Breast epithelium (tissue), 3 donors: ENCODE measurements at regions not wholly inside any gene's neighbourhood (a gene's known extent, or its start where the extent isn't known, plus 50 kb on each side); places are given as distances from the start of the nearest gene placed in this dataset.

Experiments
- CTCF ChIP-seq, 3 donors: fragments of 450-650 bp; IDR thresholded peaks; one replicate each; pipeline ENCODE4 v1.5.1; 2016 to 2017; ENCODE audit warnings: antibody characterized with exemption in 3 of 3, mild to moderate bottlenecking in 3 of 3, moderate library complexity in 3 of 3
- POLR2A ChIP-seq: fragments of 450-650 bp; IDR thresholded peaks from one replicate; pipeline ENCODE4 v1.6.1; 2016; ENCODE audit warnings: antibody characterized with exemption, mild to moderate bottlenecking, moderate library complexity
- POLR2AphosphoS5 ChIP-seq, 3 donors: sonication (generic); formaldehyde crosslinking; IDR thresholded peaks; one replicate each; pipeline ENCODE4 v1.6.1; 2017; ENCODE audit warnings: antibody characterized with exemption in 3 of 3

- TF ChIP-seq POLR2A (no peak), CTCF (IDR thresholded peaks at IDR 0.05) (no peak), POLR2AphosphoS5 (IDR thresholded peaks at IDR 0.05) (no peak)
Observed at GRCh38 chr3:10732292-10732691, 83.7 kb upstream of the SLC6A11 start.
